GM21529 (cell line): ENCODE measurements at regions not wholly inside any gene's neighbourhood (a gene's known extent, or its start where the extent isn't known, plus 50 kb on each side); places are given as distances from the start of the nearest gene placed in this dataset.

Experiments used
- ATAC-seq: cut with Tn5 transposase; IDR thresholded peaks from one replicate; pipeline ENCODE4 v1.9.1; 2021; ENCODE audit not compliant: unreplicated experiment

- no peak for ATAC-seq
These were observed 228.9 kb upstream of the TNRC6C start for GRCh38 chr17:77729587-77729986.

GRCh38 chr17:77730376-77730775 is 228.1 kb upstream of the TNRC6C start:
- ATAC-seq = no peak

- no peak for ATAC-seq
These were observed 224.8 kb upstream of the TNRC6C start for GRCh38 chr17:77733576-77734296.

- ATAC-seq = no peak
These were observed 224.0 kb upstream of the TNRC6C start for GRCh38 chr17:77734371-77735080.

GRCh38 chr17:77735081-77735565 is 223.4 kb upstream of the TNRC6C start:
- no peak for ATAC-seq

- no peak for ATAC-seq
These were observed 222.8 kb upstream of the TNRC6C start for GRCh38 chr17:77735566-77736198.

- ATAC-seq = no peak
These were observed 222.3 kb upstream of the TNRC6C start for GRCh38 chr17:77736199-77736585.

GRCh38 chr17:77736721-77737120 is 221.8 kb upstream of the TNRC6C start:
- ATAC-seq = no peak

- no peak for ATAC-seq
These were observed 220.8 kb upstream of the TNRC6C start for GRCh38 chr17:77737442-77738265.

- no peak for ATAC-seq
These were observed 219.6 kb upstream of the TNRC6C start for GRCh38 chr17:77738751-77739531.

- ATAC-seq = no peak
These were observed 218.0 kb upstream of the TNRC6C start for GRCh38 chr17:77740481-77740880.

GRCh38 chr17:77741109-77741508 is 217.4 kb upstream of the TNRC6C start:
- ATAC-seq = no peak

- ATAC-seq = no peak
These were observed 215.9 kb upstream of the TNRC6C start for GRCh38 chr17:77742579-77742978.

GRCh38 chr17:77744066-77744988 is 214.2 kb upstream of the TNRC6C start:
- ATAC-seq = no peak

- no peak for ATAC-seq
These were observed 212.8 kb upstream of the TNRC6C start for GRCh38 chr17:77745702-77746101.

GRCh38 chr17:77746393-77746792 is 212.1 kb upstream of the TNRC6C start:
- no peak for ATAC-seq

GRCh38 chr17:77746896-77747554 is 211.5 kb upstream of the TNRC6C start:
- ATAC-seq = no peak

- ATAC-seq = no peak
These were observed 210.1 kb upstream of the TNRC6C start for GRCh38 chr17:77748436-77748835.

- no peak for ATAC-seq
These were observed 209.2 kb upstream of the TNRC6C start for GRCh38 chr17:77749321-77749751.
